HCT116 (cell line): ENCODE measurements at regions not wholly inside any gene's neighbourhood (a gene's known extent, or its start where the extent isn't known, plus 50 kb on each side); places are given as distances from the start of the nearest gene placed in this dataset.

Experiments
- ATAC-seq: fragments of 200-7000 bp; cut with Tn5 transposase; 2 replicates; pipeline ENCODE4 v1.9.1; 2020; ENCODE audit warnings: mild to moderate bottlenecking, moderate library complexity
- BruUV-seq: library from RNA; stranded (reverse); fragments of 400-500 nt; replicated peaks from 2 replicates; lab custom pipeline; 2021; lab: Mats Ljungman, UMichigan
- CTCF ChIA-PET: fragments of 300-600 bp; sonication (Branson Sonifier 250); formaldehyde crosslinking; loops from one replicate; lab custom pipeline; 2021; ENCODE audit warnings: antibody characterized with exemption; lab: Charles Lee
- POLR2A ChIA-PET: fragments of 300-600, 350-600 bp; sonication (Branson Sonifier 250); formaldehyde crosslinking; loops from one replicate; lab custom pipeline; 2021; ENCODE audit warnings: antibody characterized with exemption; lab: Charles Lee
- RAD21 ChIA-PET, 2 experiments: fragments of 300-600 bp; sonication (Branson Sonifier 250); formaldehyde crosslinking; loops; one replicate each; lab custom pipeline; 2023; ENCODE audit warnings: low total read pairs in 2 of 2; ENCODE audit not compliant: uncharacterized antibody in 2 of 2, unreplicated experiment in 2 of 2, low non-redundant PET in 1 of 2; lab: Charles Lee
- DNase-seq: peaks from one replicate; pipeline ENCODE4 v3.0.0-alpha.2; 2010; ENCODE audit warnings: low read depth, low spot score
- H2AFZ ChIP-seq: fragments of 200-600 bp; shearing (Covaris generic), sonication (generic); 2 replicates; pipeline ENCODE4 v1.6.1; 2017; ENCODE audit warnings: low read depth, mixed run types, mixed read lengths, antibody characterized with exemption, low read length; ENCODE audit not compliant: poor library complexity, severe bottlenecking
- H3K27ac ChIP-seq: 2 replicates; pipeline ENCODE4 v1.5.1; 2012; ENCODE audit warnings: low read depth, low read length
- H3K27me3 ChIP-seq: fragments of 200-600 bp; sonication (generic); 2 replicates; pipeline ENCODE4 v1.6.1; 2016; ENCODE audit warnings: mixed run types, low read length, mixed read lengths; ENCODE audit not compliant: insufficient read depth
- H3K36me3 ChIP-seq, 2 experiments: fragments of 200-500 bp in 1 of 2; fragments of 200-600 bp in 1 of 2; sonication (Bioruptor generic) in 1 of 2; sonication (generic) in 1 of 2; 2 replicates each; pipeline versions ENCODE4 v1.5.1 to v1.6.1; 2014 to 2016; ENCODE audit warnings: low read length in 2 of 2, inconsistent platforms in 1 of 2, mixed read lengths in 1 of 2, mixed run types in 1 of 2; ENCODE audit not compliant: insufficient read depth in 2 of 2, control insufficient read depth in 1 of 2
- H3K4me1 ChIP-seq, 2 experiments: fragments of 200-600 bp in 1 of 2; sonication (generic) in 1 of 2; 2 replicates each; pipeline versions ENCODE4 v1.5.1 to v1.6.1; 2012 to 2017; ENCODE audit warnings: low read length in 2 of 2, inconsistent platforms in 1 of 2, mild to moderate bottlenecking in 1 of 2, mixed read lengths in 1 of 2, mixed run types in 1 of 2, moderate library complexity in 1 of 2; ENCODE audit not compliant: insufficient read depth in 2 of 2, control insufficient read depth in 1 of 2
- H3K4me2 ChIP-seq: fragments of 200-600 bp; sonication (generic); 2 replicates; pipeline ENCODE4 v1.6.1; 2017; ENCODE audit warnings: mixed run types, low read length, mixed read lengths
- H3K4me3 ChIP-seq, 2 experiments: fragments of 200-600 bp in 1 of 2; sonication (generic) in 1 of 2; replicated peaks in 1 of 2; 2 replicates each; pipeline ENCODE4 v1.5.1; 2011 to 2016; ENCODE audit warnings: low read length in 2 of 2, control low read depth in 1 of 2, low read depth in 1 of 2, mild to moderate bottlenecking in 1 of 2, mixed read lengths in 1 of 2, mixed run types in 1 of 2
- H3K79me2 ChIP-seq: fragments of 200-600 bp; sonication (generic); 2 replicates; pipeline ENCODE4 v1.6.1; 2017; ENCODE audit warnings: mild to moderate bottlenecking, mixed run types, low read length, moderate library complexity, mixed read lengths; ENCODE audit not compliant: insufficient read depth
- H3K9ac ChIP-seq: fragments of 200-600 bp; sonication (generic); 2 replicates; pipeline ENCODE4 v1.6.1; 2016; ENCODE audit warnings: low read length, mixed read lengths
- H3K9me2 ChIP-seq: fragments of 200-600 bp; sonication (generic), shearing (Covaris generic); 2 replicates; pipeline ENCODE4 v1.6.1; 2017; ENCODE audit warnings: mixed run types, mild to moderate bottlenecking, moderate library complexity; ENCODE audit not compliant: insufficient read depth
- H3K9me3 ChIP-seq, 2 experiments: fragments of 200-500 bp in 1 of 2; fragments of 200-600 bp in 1 of 2; sonication (Bioruptor generic) in 1 of 2; sonication (generic) in 1 of 2; 2 replicates each; pipeline ENCODE4 v1.6.1; 2014 to 2017; ENCODE audit warnings: low read length in 2 of 2, mixed read lengths in 2 of 2, inconsistent platforms in 1 of 2, low read depth in 1 of 2, mild to moderate bottlenecking in 1 of 2, mixed run types in 1 of 2, moderate library complexity in 1 of 2; ENCODE audit not compliant: control insufficient read depth in 1 of 2, insufficient read depth in 1 of 2
- H4K20me1 ChIP-seq: fragments of 200-600 bp; sonication (generic), shearing (Covaris generic); 2 replicates; pipeline ENCODE4 v1.6.1; 2017; ENCODE audit warnings: mixed run types, mild to moderate bottlenecking, moderate library complexity; ENCODE audit not compliant: insufficient read depth
- ATF3 ChIP-seq: IDR thresholded peaks from 2 replicates; pipeline ENCODE4 v1.6.1; 2012
- CEBPB ChIP-seq: IDR thresholded peaks from 2 replicates; pipeline ENCODE4 v1.6.1; 2012; ENCODE audit warnings: low read depth
- CTCF ChIP-seq, 3 experiments: fragments of 200-600 bp in 1 of 3; sonication (generic) in 1 of 3; IDR thresholded peaks in 2 of 3; conservative IDR thresholded peaks in 1 of 3; 2 replicates each; pipeline ENCODE4 v1.5.1; 2012 to 2017; ENCODE audit warnings: low read depth in 2 of 3, low read length in 2 of 3, antibody characterized with exemption in 1 of 3, borderline replicate concordance in 1 of 3, control low read depth in 1 of 3, mild to moderate bottlenecking in 1 of 3, mixed read lengths in 1 of 3, mixed run types in 1 of 3, moderate library complexity in 1 of 3; ENCODE audit not compliant: insufficient read depth in 1 of 3
- EGR1 ChIP-seq: IDR thresholded peaks from 2 replicates; pipeline ENCODE4 v1.6.1; 2012; ENCODE audit warnings: low read depth
- ELF1 ChIP-seq: IDR thresholded peaks from 2 replicates; pipeline ENCODE4 v1.6.1; 2012; ENCODE audit warnings: low read depth, borderline replicate concordance
- EZH2 ChIP-seq: fragments of 200-600 bp; sonication (generic); IDR thresholded peaks from 2 replicates; pipeline ENCODE4 v1.6.1; 2017; ENCODE audit warnings: antibody characterized with exemption, mixed run types
- MAX ChIP-seq: IDR thresholded peaks from 2 replicates; pipeline ENCODE4 v1.6.1; 2012
- POLR2A ChIP-seq: IDR thresholded peaks from 2 replicates; pipeline ENCODE4 v1.7.0; 2011; ENCODE audit warnings: borderline replicate concordance; ENCODE audit not compliant: insufficient read depth, insufficient read length; ENCODE audit errors: extremely low read depth
- RAD21 ChIP-seq: IDR thresholded peaks from 2 replicates; pipeline ENCODE4 v1.6.1; 2012; ENCODE audit warnings: low read depth, mild to moderate bottlenecking
- SIN3A ChIP-seq: IDR thresholded peaks from 2 replicates; pipeline ENCODE4 v1.6.1; 2012; ENCODE audit warnings: low read depth
- SRF ChIP-seq: IDR thresholded peaks from 2 replicates; pipeline ENCODE4 v1.6.1; 2012; ENCODE audit warnings: low read depth
- TCF7L2 ChIP-seq: IDR thresholded peaks from 2 replicates; pipeline ENCODE4 v1.7.0; 2011; ENCODE audit warnings: borderline replicate concordance, inconsistent platforms; ENCODE audit not compliant: insufficient read depth, insufficient read length; ENCODE audit errors: extremely low read depth
- ZNF274 ChIP-seq: fragments of 200-500 bp; sonication (Bioruptor generic); IDR thresholded peaks from 2 replicates; pipeline ENCODE4 v1.6.1; 2014; ENCODE audit warnings: mild to moderate bottlenecking, low read depth, low read length, inconsistent platforms
- intact Hi-C: fragments of 100-400 bp; cut with micrococcal nuclease; formaldehyde crosslinking; loops from 2 replicates; pipeline ENCODE4 v1.10.0; 2022

GRCh38 chr11:103789952-103790351 lies 246.5 kb upstream of the DDI1 start:
- no peak overlapping the region for H3K4me2 ChIP-seq
- no peaks in the 10 kb centered on the region for H3K4me1 ChIP-seq
- no peaks in the 10 kb centered on the region for H3K79me2 ChIP-seq
- no peaks in the 10 kb centered on the region for H4K20me1 ChIP-seq
- ChIA-PET RAD21 (no interaction called here), CTCF (no interaction called here), POLR2A (no interaction called here)
- no TSS peak for BruUV-seq
- no peaks in the 10 kb centered on the region for H3K36me3 ChIP-seq
- no peak for TF ChIP-seq TCF7L2
- no peak for TF ChIP-seq ATF3
- no peak for TF ChIP-seq SRF
- H3K27ac ChIP-seq = no peak overlapping the region
- DNase-seq (no peak), ATAC-seq (no peak)
- intact Hi-C loops = no loop called here
- H3K4me3 ChIP-seq = no peak overlapping the region
- H3K27me3 ChIP-seq = no peaks in the 10 kb centered on the region
- H3K9me3 ChIP-seq = no peaks in the 10 kb centered on the region
- H2AFZ ChIP-seq = no peak overlapping the region
- no peak overlapping the region for H3K9ac ChIP-seq
- H3K9me2 ChIP-seq = no peaks in the 10 kb centered on the region

GRCh38 chr11:103792981-103793468 lies 243.4 kb upstream of the DDI1 start:
- CTCF ChIA-PET = no interaction called here
- Histone ChIP-seq H3K9me2 (no peaks in the 10 kb centered on the region), H3K9me3 (no peaks in the 10 kb centered on the region), H3K27ac (no peak overlapping the region), H3K4me2 (no peak overlapping the region), H4K20me1 (no peaks in the 10 kb centered on the region), H3K27me3 (no peaks in the 10 kb centered on the region), H3K79me2 (no peaks in the 10 kb centered on the region), H3K4me3 (no peak overlapping the region), H3K9ac (no peak overlapping the region), H3K36me3 (no peaks in the 10 kb centered on the region), H3K4me1 (no peaks in the 10 kb centered on the region), H2AFZ (no peak overlapping the region)
- BruUV-seq = no TSS peak
- POLR2A ChIA-PET = no interaction called here
- RAD21 ChIA-PET = no interaction called here
- DNase-seq (no peak), ATAC-seq (no peak)
- intact Hi-C loops = no loop called here
- TF ChIP-seq ZNF274 (no peak), EZH2 (no peak), MAX (no peak), CEBPB (no peak), POLR2A (no peak), ELF1 (no peak), RAD21 (no peak), EGR1 (no peak), SIN3A (no peak), CTCF (IDR thresholded peaks at IDR 0.05 in 2 of 3, conservative IDR thresholded peaks at IDR 0.05 in 1 of 3; ENCODE audit: borderline replicate concordance in 1 of 3, insufficient read depth in 1 of 3, low read depth in 2 of 3, low read length in 2 of 3) (no peak)
